GM06990 (cell line): ENCODE measurements at regions not wholly inside any gene's neighbourhood (a gene's known extent, or its start where the extent isn't known, plus 50 kb on each side); places are given as distances from the start of the nearest gene placed in this dataset.

Source experiments
- DNase-seq: peaks from one replicate; pipeline ENCODE4 v3.0.0-alpha.2; 2011; ENCODE audit not compliant: insufficient read length; ENCODE audit errors: extremely low read depth
- H3K27me3 ChIP-seq: replicated peaks from 2 replicates; pipeline ENCODE4 v1.6.0; 2011; ENCODE audit warnings: low read length; ENCODE audit not compliant: control insufficient read depth, insufficient read depth
- H3K36me3 ChIP-seq: 2 replicates; pipeline ENCODE4 v1.5.1; 2011; ENCODE audit warnings: low read length; ENCODE audit not compliant: control insufficient read depth, insufficient read depth
- H3K4me3 ChIP-seq: replicated peaks from 2 replicates; pipeline ENCODE4 v1.5.1; 2011; ENCODE audit warnings: low read depth, mild to moderate bottlenecking, control low read depth, low read length
- CTCF ChIP-seq: IDR thresholded peaks from 2 replicates; pipeline ENCODE4 v1.5.1; 2011; ENCODE audit warnings: low read length, control low read depth, mild to moderate bottlenecking, inconsistent platforms; ENCODE audit not compliant: insufficient read depth, poor library complexity, severe bottlenecking

GRCh38 chr12:60197589-60197988, 601.8 kb downstream of the SLC16A7 start:
- Histone ChIP-seq H3K4me3 (no peak overlapping the region), H3K36me3 (no peaks in the 10 kb centered on the region), H3K27me3 (no peaks in the 10 kb centered on the region)
- no peak for TF ChIP-seq CTCF
- no peak for DNase-seq

GRCh38 chr12:60201891-60202290, 606.1 kb downstream of the SLC16A7 start:
- no peak overlapping the region for H3K4me3 ChIP-seq
- H3K36me3 ChIP-seq: no peaks in the 10 kb centered on the region
- TF ChIP-seq CTCF: no peak
- no peak for DNase-seq
- no peaks in the 10 kb centered on the region for H3K27me3 ChIP-seq

- no peaks in the 10 kb centered on the region for H3K36me3 ChIP-seq
- no peak overlapping the region for H3K4me3 ChIP-seq
- TF ChIP-seq CTCF: no peak
- no peaks in the 10 kb centered on the region for H3K27me3 ChIP-seq
- DNase-seq: no peak
Observed at GRCh38 chr12:60205500-60205899, 609.7 kb downstream of the SLC16A7 start.

GRCh38 chr12:60209521-60209920, 613.7 kb downstream of the SLC16A7 start:
- H3K4me3 ChIP-seq: no peak overlapping the region
- no peaks in the 10 kb centered on the region for H3K27me3 ChIP-seq
- DNase-seq: no peak
- TF ChIP-seq CTCF: no peak
- H3K36me3 ChIP-seq: no peaks in the 10 kb centered on the region

GRCh38 chr12:60209933-60210332, 614.1 kb downstream of the SLC16A7 start:
- Histone ChIP-seq H3K27me3 (no peaks in the 10 kb centered on the region), H3K4me3 (no peak overlapping the region), H3K36me3 (no peaks in the 10 kb centered on the region)
- no peak for DNase-seq
- no peak for TF ChIP-seq CTCF

GRCh38 chr12:60210756-60211155, 614.9 kb downstream of the SLC16A7 start:
- Histone ChIP-seq H3K27me3 (no peaks in the 10 kb centered on the region), H3K36me3 (no peaks in the 10 kb centered on the region), H3K4me3 (no peak overlapping the region)
- TF ChIP-seq CTCF: no peak
- DNase-seq: no peak
